NB4 (cell line): ENCODE measurements at regions not wholly inside any gene's neighbourhood (a gene's known extent, or its start where the extent isn't known, plus 50 kb on each side); places are given as distances from the start of the nearest gene placed in this dataset.
"Not testable (repeated sequence)": the region's sequence is repeated elsewhere in the genome, so short reads cannot be mapped to it uniquely, and the experiment has no call there.

Experiments used
- DNase-seq: peaks from one replicate; pipeline ENCODE4 v3.0.0; 2010; ENCODE audit warnings: low read depth
- H3K4me3 ChIP-seq: one replicate; pipeline ENCODE4 v1.5.1; 2011; ENCODE audit warnings: mild to moderate bottlenecking, low read depth, low read length, moderate library complexity
- CTCF ChIP-seq: IDR thresholded peaks from one replicate; pipeline ENCODE4 v1.5.1; 2012; ENCODE audit warnings: low read depth, low read length
- MAX ChIP-seq: IDR thresholded peaks from 2 replicates; pipeline ENCODE4 v1.6.1; 2011; ENCODE audit warnings: low read depth, low read length
- MYC ChIP-seq: IDR thresholded peaks from 2 replicates; pipeline ENCODE4 v1.6.1; 2011; ENCODE audit warnings: low read depth, low read length
- POLR2A ChIP-seq: IDR thresholded peaks from 2 replicates; pipeline ENCODE4 v1.6.1; 2011; ENCODE audit warnings: mild to moderate bottlenecking; ENCODE audit not compliant: insufficient read length; ENCODE audit errors: extremely low read depth

- DNase-seq, H3K4me3 ChIP-seq: not testable (repeated sequence)
Measured at GRCh38 chr7:32779895-32780294, 111.7 kb downstream of the KBTBD2 start.

GRCh38 chr7:32779167-32779566, 112.4 kb downstream of the KBTBD2 start:
- DNase-seq = peak; percentile 42
- TF ChIP-seq POLR2A = no peak
- no peak for TF ChIP-seq CTCF
- TF ChIP-seq MYC = no peak
- TF ChIP-seq MAX = no peak

GRCh38 chr7:32777041-32777666, 114.4 kb downstream of the KBTBD2 start:
- H3K4me3 ChIP-seq, DNase-seq: not testable (repeated sequence)

More at GRCh38 chr7:32779167-32779566, 112.4 kb downstream of the KBTBD2 start:
- H3K4me3 ChIP-seq = no peak overlapping the region

- DNase-seq, H3K4me3 ChIP-seq: not testable (repeated sequence)
Measured at GRCh38 chr7:32776318-32776717, 115.2 kb downstream of the KBTBD2 start.

- not testable (repeated sequence) for H3K4me3 ChIP-seq, DNase-seq
Measured at GRCh38 chr7:32775809-32776208, 115.8 kb downstream of the KBTBD2 start.

- no peak for DNase-seq
- TF ChIP-seq POLR2A (no peak), MYC (no peak), MAX (no peak), CTCF (no peak)
- H3K4me3 ChIP-seq = no peak overlapping the region
Measured at GRCh38 chr7:32774541-32774951, 117.0 kb downstream of the KBTBD2 start.

GRCh38 chr7:32768866-32769510, 122.6 kb downstream of the KBTBD2 start:
- DNase-seq, H3K4me3 ChIP-seq: not testable (repeated sequence)

- not testable (repeated sequence) for DNase-seq, H3K4me3 ChIP-seq
Measured at GRCh38 chr7:32768338-32768737, 123.2 kb downstream of the KBTBD2 start.

- H3K4me3 ChIP-seq = not testable (repeated sequence)
- peak; percentile 37 for DNase-seq
Measured at GRCh38 chr7:32765649-32766251, 125.8 kb downstream of the KBTBD2 start.

- no peak overlapping the region for H3K4me3 ChIP-seq
- TF ChIP-seq POLR2A = no peak
- no peak for TF ChIP-seq MYC
- TF ChIP-seq MAX = no peak
- no peak for TF ChIP-seq CTCF
- no peak for DNase-seq
Measured at GRCh38 chr7:32765185-32765584, 126.4 kb downstream of the KBTBD2 start.
